ENCODE measurements at regions not wholly inside any gene's neighbourhood (a gene's known extent, or its start where the extent isn't known, plus 50 kb on each side); places are given as distances from the start of the nearest gene placed in this dataset.

GRCh38 chr18:21184396-21184996 is 57.5 kb upstream of the GREB1L start:
- TF ChIP-seq POLR2AphosphoS5 (IDR thresholded peaks at IDR 0.05) (no peak), CTCF (IDR thresholded peaks at IDR 0.05) (no peak)
